PC-3 (cell line): ENCODE measurements at regions not wholly inside any gene's neighbourhood (a gene's known extent, or its start where the extent isn't known, plus 50 kb on each side); places are given as distances from the start of the nearest gene placed in this dataset.

Experiments used
- ATAC-seq: fragments of 200-7000 bp; cut with Tn5 transposase; 2 replicates; pipeline ENCODE4 v1.9.1; 2020; ENCODE audit warnings: mild to moderate bottlenecking, moderate library complexity
- BruUV-seq: library from RNA; stranded (reverse); fragments of 400-500 nt; replicated peaks from 2 replicates; lab custom pipeline; 2021; lab: Mats Ljungman, UMichigan
- CTCF ChIA-PET: fragments of 300-600 bp; sonication (Branson Sonifier 250); formaldehyde crosslinking; loops from one replicate; lab custom pipeline; 2022; ENCODE audit warnings: antibody characterized with exemption; lab: Charles Lee
- POLR2A ChIA-PET: fragments of 300-600 bp; sonication (Branson Sonifier 250); formaldehyde crosslinking; loops from one replicate; lab custom pipeline; 2022; ENCODE audit warnings: antibody characterized with exemption; ENCODE audit not compliant: unreplicated experiment; lab: Charles Lee
- DNase-seq: peaks from one replicate; pipeline ENCODE4 v3.0.0-alpha.2; 2015
- H2AFZ ChIP-seq: fragments of 300-600 bp; sonication (generic); 2 replicates; pipeline ENCODE4 v1.6.0; 2016; ENCODE audit warnings: antibody characterized with exemption, low read length
- H3F3A ChIP-seq: fragments of 300-600 bp; sonication (generic); one replicate; pipeline ENCODE4 v1.6.0; 2017; ENCODE audit warnings: antibody characterized with exemption, low read length, control low read depth, mild to moderate bottlenecking; ENCODE audit not compliant: unreplicated experiment
- H3K27ac ChIP-seq: fragments of 300-600 bp; sonication (generic); 2 replicates; pipeline ENCODE4 v1.5.1; 2016; ENCODE audit warnings: mild to moderate bottlenecking, low read length
- H3K27me3 ChIP-seq: fragments of 300-600 bp; sonication (generic); 2 replicates; pipeline ENCODE4 v1.6.1; 2016; ENCODE audit warnings: low read length, mixed read lengths
- H3K36me3 ChIP-seq: fragments of 300-600 bp; sonication (generic); 2 replicates; pipeline ENCODE4 v1.6.1; 2016; ENCODE audit warnings: low read depth, mixed run types, low read length, mixed read lengths
- H3K4me1 ChIP-seq: fragments of 300-600 bp; sonication (generic); 2 replicates; pipeline ENCODE4 v1.5.1; 2016; ENCODE audit warnings: low read length; ENCODE audit not compliant: insufficient read depth
- H3K4me2 ChIP-seq: fragments of 300-600 bp; sonication (generic); 2 replicates; pipeline ENCODE4 v1.6.0; 2016; ENCODE audit warnings: low read length
- H3K4me3 ChIP-seq: fragments of 300-600 bp; sonication (generic); 2 replicates; pipeline ENCODE4 v1.5.1; 2016; ENCODE audit warnings: mild to moderate bottlenecking, low read length, mixed read lengths
- H3K79me2 ChIP-seq: fragments of 300-600 bp; sonication (generic); 2 replicates; pipeline ENCODE4 v1.6.1; 2017; ENCODE audit warnings: low read length, mixed read lengths
- H3K9ac ChIP-seq: fragments of 300-600 bp; sonication (generic); 2 replicates; pipeline ENCODE4 v1.6.0; 2016; ENCODE audit warnings: mild to moderate bottlenecking, low read length
- H3K9me2 ChIP-seq: fragments of 300-600 bp; sonication (generic); replicated peaks from 2 replicates; pipeline ENCODE4 v1.6.1; 2016; ENCODE audit warnings: mixed run types, low read length, mixed read lengths
- H3K9me3 ChIP-seq: fragments of 300-600 bp; sonication (generic); 2 replicates; pipeline ENCODE4 v1.6.1; 2016; ENCODE audit warnings: low read length, mixed read lengths
- H4K20me1 ChIP-seq: fragments of 300-600 bp; sonication (generic); 2 replicates; pipeline ENCODE4 v1.6.1; 2016; ENCODE audit warnings: low read length, mixed read lengths
- EZH2 ChIP-seq: fragments of 300-600 bp; sonication (generic); IDR thresholded peaks from one replicate; pipeline ENCODE4 v1.6.1; 2017; ENCODE audit warnings: antibody characterized with exemption, mild to moderate bottlenecking, low read length; ENCODE audit not compliant: unreplicated experiment
- EZH2phosphoT487 ChIP-seq: fragments of 300-600 bp; sonication (generic); IDR thresholded peaks from 2 replicates; pipeline ENCODE4 v1.6.1; 2018; ENCODE audit warnings: mild to moderate bottlenecking, antibody characterized with exemption, low read length, borderline replicate concordance
- intact Hi-C: fragments of 100-400 bp; cut with micrococcal nuclease; formaldehyde crosslinking; loops from 2 replicates; pipeline ENCODE4 v1.9.0; 2023
- TF ChIP-seq, protein P1 (sequence below): fragments of 300-600 bp; sonication (generic); conservative IDR thresholded peaks from 2 replicates; pipeline ENCODE4 v1.5.1; 2017; ENCODE audit warnings: antibody characterized with exemption, low read depth, mild to moderate bottlenecking, low read length

DNA sequence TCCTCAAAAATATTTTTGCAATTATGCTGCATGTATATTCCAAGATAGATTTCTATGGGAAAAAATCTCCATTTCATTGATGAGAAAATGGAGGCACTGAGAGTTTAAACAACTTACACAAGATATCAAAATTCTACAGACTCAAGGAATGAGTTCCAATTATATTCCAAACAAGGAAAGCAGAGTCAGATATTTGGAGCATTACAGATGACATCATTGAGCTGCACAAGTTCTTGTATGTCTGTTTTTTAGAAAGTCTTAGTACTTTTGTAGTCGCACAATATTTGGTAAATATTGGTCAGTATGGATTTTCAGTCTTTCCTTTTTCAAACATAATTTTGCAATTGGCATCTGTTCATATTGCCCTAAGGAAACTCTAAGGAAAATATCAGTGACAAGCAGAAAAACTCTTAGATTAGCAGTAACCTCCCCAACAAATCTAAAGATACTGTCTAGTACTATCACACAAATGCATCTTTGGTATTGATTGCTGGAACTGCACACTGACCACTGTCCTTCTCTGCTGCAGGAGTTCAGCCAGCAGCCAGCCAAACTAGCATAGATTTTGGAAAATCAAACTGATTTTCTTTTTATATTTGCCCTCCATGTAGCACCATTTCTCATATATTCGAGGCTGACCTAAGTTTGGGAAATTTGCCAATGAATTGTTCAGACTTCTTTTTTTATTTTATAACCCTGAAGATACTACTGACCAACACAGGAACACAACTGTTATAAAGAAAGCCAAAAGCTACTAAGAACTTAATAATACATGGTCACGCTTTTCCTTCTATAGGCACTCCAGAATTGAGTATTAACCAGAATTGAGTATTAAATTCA is 51.7 kb upstream of the TBX18 start:
- Histone ChIP-seq H2AFZ (no peak overlapping the region), H3K79me2 (no peaks in the 10 kb centered on the region), H3K9me2 (no peaks in the 10 kb centered on the region), H3K27ac (no peak overlapping the region), H3K36me3 (no peaks in the 10 kb centered on the region), H3K4me2 (no peak overlapping the region), H3K9me3 (no peaks in the 10 kb centered on the region), H3K4me3 (no peak overlapping the region), H3F3A (no peaks in the 10 kb centered on the region), H4K20me1 (no peaks in the 10 kb centered on the region), H3K4me1 (no peaks in the 10 kb centered on the region), H3K27me3 (no peaks in the 10 kb centered on the region), H3K9ac (no peak overlapping the region)
- BruUV-seq, result no TSS peak
- TF ChIP-seq EZH2 (no peak), EZH2phosphoT487 (no peak)
- TF ChIP-seq, protein P1, sequence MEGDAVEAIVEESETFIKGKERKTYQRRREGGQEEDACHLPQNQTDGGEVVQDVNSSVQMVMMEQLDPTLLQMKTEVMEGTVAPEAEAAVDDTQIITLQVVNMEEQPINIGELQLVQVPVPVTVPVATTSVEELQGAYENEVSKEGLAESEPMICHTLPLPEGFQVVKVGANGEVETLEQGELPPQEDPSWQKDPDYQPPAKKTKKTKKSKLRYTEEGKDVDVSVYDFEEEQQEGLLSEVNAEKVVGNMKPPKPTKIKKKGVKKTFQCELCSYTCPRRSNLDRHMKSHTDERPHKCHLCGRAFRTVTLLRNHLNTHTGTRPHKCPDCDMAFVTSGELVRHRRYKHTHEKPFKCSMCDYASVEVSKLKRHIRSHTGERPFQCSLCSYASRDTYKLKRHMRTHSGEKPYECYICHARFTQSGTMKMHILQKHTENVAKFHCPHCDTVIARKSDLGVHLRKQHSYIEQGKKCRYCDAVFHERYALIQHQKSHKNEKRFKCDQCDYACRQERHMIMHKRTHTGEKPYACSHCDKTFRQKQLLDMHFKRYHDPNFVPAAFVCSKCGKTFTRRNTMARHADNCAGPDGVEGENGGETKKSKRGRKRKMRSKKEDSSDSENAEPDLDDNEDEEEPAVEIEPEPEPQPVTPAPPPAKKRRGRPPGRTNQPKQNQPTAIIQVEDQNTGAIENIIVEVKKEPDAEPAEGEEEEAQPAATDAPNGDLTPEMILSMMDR, result no peak
- ChIA-PET POLR2A (no interaction called here), CTCF (no interaction called here)
- no peak for ATAC-seq
- intact Hi-C loops, result no loop called here
- no peak for DNase-seq
